ENCODE measurements at regions not wholly inside any gene's neighbourhood (a gene's known extent, or its start where the extent isn't known, plus 50 kb on each side); places are given as distances from the start of the nearest gene placed in this dataset.

GRCh38 chr2:140178234-140178633 lies 1398.0 kb upstream of the NXPH2 start:
- FAIRE-seq: no peak
- Histone ChIP-seq H3K36me3 (ENCODE audit: control insufficient read depth in 3 of 3, insufficient read depth in 2 of 3, low read depth in 1 of 3, low read length in 3 of 3) (no peaks in the 10 kb centered on the region), H3K27ac (ENCODE audit: low read depth in 1 of 3, low read length in 2 of 3) (no peak overlapping the region), H3K9me3 (ENCODE audit: control insufficient read depth in 2 of 2, insufficient read depth in 1 of 2, low read depth in 1 of 2, low read length in 1 of 2) (no peaks in the 10 kb centered on the region), H3K4me1 (ENCODE audit: control insufficient read depth in 3 of 3, insufficient read depth in 2 of 3, low read depth in 1 of 3, low read length in 2 of 3) (no peaks in the 10 kb centered on the region), H3K27me3 (ENCODE audit: control insufficient read depth in 3 of 3, insufficient read depth in 3 of 3, low read length in 3 of 3) (no peaks in the 10 kb centered on the region), H3K4me3 (ENCODE audit: low read depth in 1 of 3, low read length in 3 of 3) (no peak overlapping the region)
- WGBS, 3 donors: 49 to 60% (median 52%) methylated on average over 3 of the region's 3 CpGs
- DNase-seq: no peak

GRCh38 chr2:140177086-140177485 lies 1396.9 kb upstream of the NXPH2 start:
- 55 to 69% (median 62%) methylated on average over 3 of the region's 3 CpGs for WGBS, 3 donors
- Histone ChIP-seq H3K27me3 (ENCODE audit: control insufficient read depth in 3 of 3, insufficient read depth in 3 of 3, low read length in 3 of 3) (no peaks in the 10 kb centered on the region), H3K9me3 (ENCODE audit: control insufficient read depth in 2 of 2, insufficient read depth in 1 of 2, low read depth in 1 of 2, low read length in 1 of 2) (no peaks in the 10 kb centered on the region), H3K36me3 (ENCODE audit: control insufficient read depth in 3 of 3, insufficient read depth in 2 of 3, low read depth in 1 of 3, low read length in 3 of 3) (no peaks in the 10 kb centered on the region), H3K4me3 (ENCODE audit: low read depth in 1 of 3, low read length in 3 of 3) (no peak overlapping the region), H3K27ac (ENCODE audit: low read depth in 1 of 3, low read length in 2 of 3) (no peak overlapping the region), H3K4me1 (ENCODE audit: control insufficient read depth in 3 of 3, insufficient read depth in 2 of 3, low read depth in 1 of 3, low read length in 2 of 3) (no peaks in the 10 kb centered on the region)
- DNase-seq: no peak
- FAIRE-seq: no peak

DNA sequence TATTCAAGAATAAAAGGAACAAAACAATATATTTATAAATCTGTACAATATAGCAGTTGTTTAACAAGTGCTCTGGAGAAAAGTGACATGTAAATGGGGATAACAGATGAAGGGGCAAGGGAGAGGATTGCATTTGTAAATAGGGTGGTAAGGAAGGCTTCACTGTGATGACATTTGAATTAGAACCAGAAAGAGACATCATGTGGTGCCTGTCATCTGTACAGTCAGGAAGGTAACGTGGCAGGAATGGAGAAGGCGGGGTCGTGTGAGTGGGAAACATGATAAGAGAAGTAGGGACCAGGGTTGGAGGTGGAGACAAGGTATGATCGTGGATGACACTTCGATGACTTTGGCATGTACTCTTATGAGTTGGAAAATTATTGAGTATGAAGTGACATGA lies 1393.6 kb upstream of the NXPH2 start:
- Histone ChIP-seq H3K4me3 (ENCODE audit: low read depth in 1 of 3, low read length in 3 of 3) (no peak overlapping the region), H3K4me1 (ENCODE audit: control insufficient read depth in 3 of 3, insufficient read depth in 2 of 3, low read depth in 1 of 3, low read length in 2 of 3) (no peaks in the 10 kb centered on the region), H3K9me3 (ENCODE audit: control insufficient read depth in 2 of 2, insufficient read depth in 1 of 2, low read depth in 1 of 2, low read length in 1 of 2) (no peaks in the 10 kb centered on the region), H3K36me3 (ENCODE audit: control insufficient read depth in 3 of 3, insufficient read depth in 2 of 3, low read depth in 1 of 3, low read length in 3 of 3) (no peaks in the 10 kb centered on the region), H3K27me3 (ENCODE audit: control insufficient read depth in 3 of 3, insufficient read depth in 3 of 3, low read length in 3 of 3) (no peaks in the 10 kb centered on the region), H3K27ac (ENCODE audit: low read depth in 1 of 3, low read length in 2 of 3) (no peak overlapping the region)
- FAIRE-seq (no peak), DNase-seq (no peak)
- 74 to 77% (median 75%) methylated on average over 5 of the region's 5 CpGs for WGBS, 3 donors

DNA sequence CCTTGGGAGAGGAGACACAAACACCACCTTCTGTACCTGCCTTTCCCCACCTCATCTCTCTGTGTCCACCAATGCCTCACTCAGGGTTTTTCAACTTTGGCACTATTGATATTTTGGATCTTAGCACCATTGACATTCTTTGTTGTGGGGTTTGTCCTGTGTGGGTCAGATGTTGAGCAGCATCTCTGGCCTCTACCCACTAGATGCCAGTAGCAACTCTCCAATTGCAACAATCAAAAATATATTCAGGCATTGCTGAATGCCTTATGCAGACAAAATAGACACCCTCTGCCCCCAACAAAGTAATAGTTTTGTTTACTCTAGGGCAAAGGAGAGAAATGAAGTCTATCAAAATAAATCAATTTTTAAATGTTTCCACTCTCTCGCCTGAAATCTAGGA lies 1384.3 kb upstream of the NXPH2 start:
- Histone ChIP-seq H3K27me3 (ENCODE audit: control insufficient read depth in 3 of 3, insufficient read depth in 3 of 3, low read length in 3 of 3) (no peaks in the 10 kb centered on the region), H3K4me3 (ENCODE audit: low read depth in 1 of 3, low read length in 3 of 3) (no peak overlapping the region), H3K27ac (ENCODE audit: low read depth in 1 of 3, low read length in 2 of 3) (no peak overlapping the region), H3K4me1 (ENCODE audit: control insufficient read depth in 3 of 3, insufficient read depth in 2 of 3, low read depth in 1 of 3, low read length in 2 of 3) (no peaks in the 10 kb centered on the region), H3K9me3 (ENCODE audit: control insufficient read depth in 2 of 2, insufficient read depth in 1 of 2, low read depth in 1 of 2, low read length in 1 of 2) (no peaks in the 10 kb centered on the region), H3K36me3 (ENCODE audit: control insufficient read depth in 3 of 3, insufficient read depth in 2 of 3, low read depth in 1 of 3, low read length in 3 of 3) (no peaks in the 10 kb centered on the region)
- DNase-seq: no peak
- 56 to 78% (median 76%) methylated on average over 1 of the region's 1 CpG for WGBS, 3 donors
- no peak for FAIRE-seq

GRCh38 chr2:140158259-140158658 lies 1378.1 kb upstream of the NXPH2 start:
- H3K9me3 ChIP-seq (ENCODE audit: control insufficient read depth in 2 of 2, insufficient read depth in 1 of 2, low read depth in 1 of 2, low read length in 1 of 2): no peaks in the 10 kb centered on the region
- FAIRE-seq (no peak), DNase-seq (no peak)
- no peaks in the 10 kb centered on the region for H3K4me1 ChIP-seq (ENCODE audit: control insufficient read depth in 3 of 3, insufficient read depth in 2 of 3, low read depth in 1 of 3, low read length in 2 of 3)
- H3K27me3 ChIP-seq (ENCODE audit: control insufficient read depth in 3 of 3, insufficient read depth in 3 of 3, low read length in 3 of 3): no peaks in the 10 kb centered on the region
- no peak overlapping the region for H3K27ac ChIP-seq (ENCODE audit: low read depth in 1 of 3, low read length in 2 of 3)
- H3K4me3 ChIP-seq (ENCODE audit: low read depth in 1 of 3, low read length in 3 of 3): no peak overlapping the region
- no peaks in the 10 kb centered on the region for H3K36me3 ChIP-seq (ENCODE audit: control insufficient read depth in 3 of 3, insufficient read depth in 2 of 3, low read depth in 1 of 3, low read length in 3 of 3)
- 55 to 70% (median 58%) methylated on average over 2 of the region's 2 CpGs for WGBS, 3 donors

- H3K27me3 ChIP-seq (ENCODE audit: control insufficient read depth in 3 of 3, insufficient read depth in 3 of 3, low read length in 3 of 3): no peaks in the 10 kb centered on the region
- DNase-seq: no peak
- 43 to 62% (median 49%) methylated on average over 5 of the region's 5 CpGs for whole genome bisulfite sequencing, 3 donors
- H3K4me1 ChIP-seq (ENCODE audit: control insufficient read depth in 3 of 3, insufficient read depth in 2 of 3, low read depth in 1 of 3, low read length in 2 of 3): no peaks in the 10 kb centered on the region
- FAIRE-seq: no peak
- no peak overlapping the region for H3K4me3 ChIP-seq (ENCODE audit: low read depth in 1 of 3, low read length in 3 of 3)
- no peaks in the 10 kb centered on the region for H3K9me3 ChIP-seq (ENCODE audit: control insufficient read depth in 2 of 2, insufficient read depth in 1 of 2, low read depth in 1 of 2, low read length in 1 of 2)
- H3K27ac ChIP-seq (ENCODE audit: low read depth in 1 of 3, low read length in 2 of 3): no peak overlapping the region
- no peaks in the 10 kb centered on the region for H3K36me3 ChIP-seq (ENCODE audit: control insufficient read depth in 3 of 3, insufficient read depth in 2 of 3, low read depth in 1 of 3, low read length in 3 of 3)
Measured at GRCh38 chr2:140157816-140158215, 1377.6 kb upstream of the NXPH2 start.

GRCh38 chr2:140154706-140155105 lies 1374.5 kb upstream of the NXPH2 start:
- no peaks in the 10 kb centered on the region for H3K27me3 ChIP-seq (ENCODE audit: control insufficient read depth in 3 of 3, insufficient read depth in 3 of 3, low read length in 3 of 3)
- H3K27ac ChIP-seq (ENCODE audit: low read depth in 1 of 3, low read length in 2 of 3): no peak overlapping the region
- no peak overlapping the region for H3K4me3 ChIP-seq (ENCODE audit: low read depth in 1 of 3, low read length in 3 of 3)
- H3K9me3 ChIP-seq (ENCODE audit: control insufficient read depth in 2 of 2, insufficient read depth in 1 of 2, low read depth in 1 of 2, low read length in 1 of 2): no peaks in the 10 kb centered on the region
- no peaks in the 10 kb centered on the region for H3K36me3 ChIP-seq (ENCODE audit: control insufficient read depth in 3 of 3, insufficient read depth in 2 of 3, low read depth in 1 of 3, low read length in 3 of 3)
- FAIRE-seq: no peak
- no peaks in the 10 kb centered on the region for H3K4me1 ChIP-seq (ENCODE audit: control insufficient read depth in 3 of 3, insufficient read depth in 2 of 3, low read depth in 1 of 3, low read length in 2 of 3)
- no peak for DNase-seq
- WGBS, 3 donors: 76 to 83% (median 78%) methylated on average over 2 of the region's 2 CpGs

DNA sequence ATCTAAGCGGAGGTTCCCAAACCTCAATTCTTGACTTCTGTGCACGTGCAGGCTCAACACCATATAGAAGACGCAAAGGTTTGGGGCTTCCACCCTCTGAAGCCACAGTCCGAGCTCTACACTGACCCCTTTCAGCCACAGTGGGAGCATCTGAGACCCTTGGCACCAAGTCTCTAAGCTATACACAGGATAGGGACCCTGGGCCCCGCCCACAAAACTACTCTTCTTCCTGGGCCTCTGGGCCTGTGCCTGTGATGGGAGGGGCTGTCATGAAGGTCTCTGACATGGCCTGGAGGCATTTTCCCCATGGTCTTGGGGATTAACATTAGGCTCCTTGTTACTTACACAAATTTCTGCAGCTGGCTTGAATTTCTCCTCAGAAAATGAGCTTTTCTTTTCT lies 1374.1 kb upstream of the NXPH2 start:
- WGBS, 3 donors: 66 to 77% (median 70%) methylated on average over 5 of the region's 5 CpGs
- FAIRE-seq (no peak), DNase-seq (no peak)

GRCh38 chr2:140144611-140145010 lies 1364.4 kb upstream of the NXPH2 start:
- no peaks in the 10 kb centered on the region for H3K36me3 ChIP-seq (ENCODE audit: control insufficient read depth in 3 of 3, insufficient read depth in 2 of 3, low read depth in 1 of 3, low read length in 3 of 3)
- H3K4me3 ChIP-seq (ENCODE audit: low read depth in 1 of 3, low read length in 3 of 3): no peak overlapping the region
- H3K4me1 ChIP-seq (ENCODE audit: control insufficient read depth in 3 of 3, insufficient read depth in 2 of 3, low read depth in 1 of 3, low read length in 2 of 3): no peaks in the 10 kb centered on the region
- DNase-seq (no peak), FAIRE-seq (no peak)
- no peaks in the 10 kb centered on the region for H3K27me3 ChIP-seq (ENCODE audit: control insufficient read depth in 3 of 3, insufficient read depth in 3 of 3, low read length in 3 of 3)
- H3K9me3 ChIP-seq (ENCODE audit: control insufficient read depth in 2 of 2, insufficient read depth in 1 of 2, low read depth in 1 of 2, low read length in 1 of 2): peaks cover 0 to 3% of the 10 kb centered on the region in 2 donors
- 63 to 78% (median 68%) methylated on average over 2 of the region's 2 CpGs for WGBS, 3 donors
- no peak overlapping the region for H3K27ac ChIP-seq (ENCODE audit: low read depth in 1 of 3, low read length in 2 of 3)

More for the DNA sequence above, 1374.1 kb upstream of the NXPH2 start:
- Histone ChIP-seq H3K27me3 (ENCODE audit: control insufficient read depth in 3 of 3, insufficient read depth in 3 of 3, low read length in 3 of 3) (no peaks in the 10 kb centered on the region), H3K4me3 (ENCODE audit: low read depth in 1 of 3, low read length in 3 of 3) (no peak overlapping the region), H3K4me1 (ENCODE audit: control insufficient read depth in 3 of 3, insufficient read depth in 2 of 3, low read depth in 1 of 3, low read length in 2 of 3) (no peaks in the 10 kb centered on the region), H3K9me3 (ENCODE audit: control insufficient read depth in 2 of 2, insufficient read depth in 1 of 2, low read depth in 1 of 2, low read length in 1 of 2) (no peaks in the 10 kb centered on the region), H3K36me3 (ENCODE audit: control insufficient read depth in 3 of 3, insufficient read depth in 2 of 3, low read depth in 1 of 3, low read length in 3 of 3) (no peaks in the 10 kb centered on the region), H3K27ac (ENCODE audit: low read depth in 1 of 3, low read length in 2 of 3) (no peak overlapping the region)

Data from small intestine (tissue), 7 donors.